GM13977 (cell line): ENCODE measurements at regions not wholly inside any gene's neighbourhood (a gene's known extent, or its start where the extent isn't known, plus 50 kb on each side); places are given as distances from the start of the nearest gene placed in this dataset.
"Not testable (repeated sequence)": the region's sequence is repeated elsewhere in the genome, so short reads cannot be mapped to it uniquely, and the experiment has no call there.

ENCODE experiments used
- DNase-seq: peaks from one replicate; pipeline ENCODE4 v3.0.0; 2012; ENCODE audit warnings: low spot score
- in situ Hi-C: fragments of 300-500 bp; cut with MboI; formaldehyde crosslinking; loops from one replicate; pipeline ENCODE4 v1.12.0; 2022; ENCODE audit warnings: low sequenced_read_pairs, low pct_unique_long_range_greater_than_20kb, mixed read lengths, inconsistent platforms; ENCODE audit not compliant: unreplicated experiment
- TF ChIP-seq, protein P1 (sequence below): IDR thresholded peaks from 2 replicates; pipeline ENCODE4 v1.5.1; 2012; ENCODE audit warnings: mild to moderate bottlenecking, control low read depth; ENCODE audit not compliant: insufficient read depth; ENCODE audit errors: extremely low read depth, missing control alignments

DNA sequence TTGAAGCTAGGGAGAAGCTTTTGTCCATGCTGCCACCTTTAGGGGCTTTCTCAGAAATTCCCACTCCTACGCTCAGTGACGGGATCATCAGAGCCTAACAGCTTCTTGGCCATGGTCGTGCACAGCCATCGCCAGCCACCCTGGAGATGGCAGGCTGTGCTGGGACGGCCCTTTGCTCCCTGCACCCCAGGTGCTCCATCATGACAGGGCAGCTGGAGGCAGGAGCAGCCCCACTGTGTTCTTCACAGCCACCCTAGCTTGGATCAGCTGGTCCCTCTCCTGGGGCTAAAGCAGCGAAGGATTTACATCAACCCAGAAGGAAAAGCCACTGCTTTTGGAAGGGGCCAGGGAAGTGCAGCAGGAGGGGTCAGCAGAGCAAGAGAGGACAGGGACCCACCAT is 235.9 kb downstream of the LY86 start:
- in situ Hi-C loops, result no loop called here
- DNase-seq, result no peak

DNA sequence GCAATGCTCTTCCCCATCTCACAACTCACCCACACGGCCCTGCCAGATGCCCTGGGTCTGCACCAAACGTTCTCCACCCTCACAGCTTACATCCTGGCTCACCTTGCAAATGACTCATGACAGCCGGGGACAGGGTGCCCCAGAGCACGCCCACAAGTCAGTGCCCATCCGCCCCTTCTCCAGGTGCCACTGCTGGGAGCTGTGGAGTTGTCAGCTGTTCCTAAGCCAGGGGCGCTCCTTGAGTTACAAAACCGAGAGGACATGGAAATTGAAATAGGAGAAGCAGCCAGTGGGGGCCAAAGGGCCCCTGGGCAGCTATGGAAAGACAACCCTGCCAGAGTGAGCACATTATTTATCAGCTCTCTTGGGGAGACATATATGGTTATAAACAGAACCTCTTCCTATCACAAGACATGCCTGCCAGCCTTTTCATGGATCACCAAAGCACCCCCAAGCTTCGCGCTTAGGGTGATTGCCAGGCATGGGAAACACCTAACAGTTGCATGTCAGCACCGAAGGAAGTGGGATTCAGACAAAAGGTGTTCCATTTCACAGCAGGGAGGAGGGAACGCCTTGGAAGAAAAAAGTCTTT is 236.8 kb downstream of the LY86 start:
- DNase-seq, result no peak
- TF ChIP-seq, protein P1, sequence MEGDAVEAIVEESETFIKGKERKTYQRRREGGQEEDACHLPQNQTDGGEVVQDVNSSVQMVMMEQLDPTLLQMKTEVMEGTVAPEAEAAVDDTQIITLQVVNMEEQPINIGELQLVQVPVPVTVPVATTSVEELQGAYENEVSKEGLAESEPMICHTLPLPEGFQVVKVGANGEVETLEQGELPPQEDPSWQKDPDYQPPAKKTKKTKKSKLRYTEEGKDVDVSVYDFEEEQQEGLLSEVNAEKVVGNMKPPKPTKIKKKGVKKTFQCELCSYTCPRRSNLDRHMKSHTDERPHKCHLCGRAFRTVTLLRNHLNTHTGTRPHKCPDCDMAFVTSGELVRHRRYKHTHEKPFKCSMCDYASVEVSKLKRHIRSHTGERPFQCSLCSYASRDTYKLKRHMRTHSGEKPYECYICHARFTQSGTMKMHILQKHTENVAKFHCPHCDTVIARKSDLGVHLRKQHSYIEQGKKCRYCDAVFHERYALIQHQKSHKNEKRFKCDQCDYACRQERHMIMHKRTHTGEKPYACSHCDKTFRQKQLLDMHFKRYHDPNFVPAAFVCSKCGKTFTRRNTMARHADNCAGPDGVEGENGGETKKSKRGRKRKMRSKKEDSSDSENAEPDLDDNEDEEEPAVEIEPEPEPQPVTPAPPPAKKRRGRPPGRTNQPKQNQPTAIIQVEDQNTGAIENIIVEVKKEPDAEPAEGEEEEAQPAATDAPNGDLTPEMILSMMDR, result no peak
- in situ Hi-C loops, result no loop called here

More for the DNA sequence above, 235.9 kb downstream of the LY86 start:
- TF ChIP-seq, protein P1, result no peak

DNA sequence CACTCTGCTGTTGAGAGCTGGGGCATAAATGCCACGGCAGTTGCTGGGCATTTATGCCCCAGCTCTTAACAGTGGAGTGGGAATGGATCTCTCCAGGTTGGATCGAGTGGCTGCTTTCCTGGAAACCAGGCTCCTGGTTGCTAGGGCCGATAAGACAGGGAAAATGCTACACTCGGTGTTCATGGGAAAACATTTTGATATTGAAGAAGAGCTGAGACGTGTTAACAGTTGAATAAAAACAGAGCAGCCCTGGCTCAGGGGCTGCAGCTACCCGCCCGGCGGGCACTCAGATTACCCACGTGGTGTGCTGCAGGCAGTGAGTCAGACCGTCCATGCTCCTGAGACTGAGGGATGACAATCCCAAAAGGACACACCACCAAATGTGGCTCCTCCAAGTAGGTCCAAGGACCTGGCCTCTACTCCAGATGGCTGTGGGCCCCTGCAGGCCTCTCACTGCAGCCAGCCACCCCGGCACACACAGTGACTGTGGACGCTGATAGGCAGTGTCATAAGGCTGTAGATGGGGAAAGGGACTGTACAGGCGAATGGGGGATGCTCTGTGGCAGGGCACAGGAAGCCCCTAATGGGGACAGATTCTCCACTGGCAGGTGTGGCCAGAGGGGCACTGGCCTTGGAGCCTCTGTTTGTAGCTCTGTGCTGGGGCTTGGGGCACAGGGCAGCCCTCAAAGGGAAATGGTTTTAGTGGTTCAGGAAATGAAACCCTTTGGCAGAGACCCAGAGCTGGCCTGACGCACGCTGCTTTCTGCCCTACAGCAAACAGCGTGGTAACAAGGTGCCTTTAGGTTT is 237.8 kb downstream of the LY86 start:
- in situ Hi-C loops, result no loop called here
- TF ChIP-seq, protein P1, result no peak
- DNase-seq, result peak; percentile 44

DNA sequence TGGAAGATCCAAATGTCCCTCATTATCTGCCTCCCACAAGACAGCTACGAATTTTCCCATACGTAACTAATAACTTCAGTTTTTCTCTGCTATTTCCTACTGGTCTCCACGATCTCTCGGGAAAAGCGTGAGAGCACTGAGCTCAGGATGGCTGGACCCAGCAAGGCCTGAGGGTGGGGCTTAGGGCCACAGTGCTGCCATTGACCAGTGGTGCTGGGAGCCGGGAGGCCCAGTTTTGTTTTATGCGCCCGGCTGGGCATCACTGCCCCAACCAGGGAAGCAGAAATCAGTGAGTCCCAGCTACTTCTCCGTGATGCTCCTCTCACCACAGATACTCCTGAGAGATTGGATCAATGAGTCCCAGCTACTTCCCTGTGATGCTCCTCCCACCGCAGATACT is 238.4 kb downstream of the LY86 start:
- no peak for DNase-seq
- in situ Hi-C loops, result no loop called here
- TF ChIP-seq, protein P1, result no peak

DNA sequence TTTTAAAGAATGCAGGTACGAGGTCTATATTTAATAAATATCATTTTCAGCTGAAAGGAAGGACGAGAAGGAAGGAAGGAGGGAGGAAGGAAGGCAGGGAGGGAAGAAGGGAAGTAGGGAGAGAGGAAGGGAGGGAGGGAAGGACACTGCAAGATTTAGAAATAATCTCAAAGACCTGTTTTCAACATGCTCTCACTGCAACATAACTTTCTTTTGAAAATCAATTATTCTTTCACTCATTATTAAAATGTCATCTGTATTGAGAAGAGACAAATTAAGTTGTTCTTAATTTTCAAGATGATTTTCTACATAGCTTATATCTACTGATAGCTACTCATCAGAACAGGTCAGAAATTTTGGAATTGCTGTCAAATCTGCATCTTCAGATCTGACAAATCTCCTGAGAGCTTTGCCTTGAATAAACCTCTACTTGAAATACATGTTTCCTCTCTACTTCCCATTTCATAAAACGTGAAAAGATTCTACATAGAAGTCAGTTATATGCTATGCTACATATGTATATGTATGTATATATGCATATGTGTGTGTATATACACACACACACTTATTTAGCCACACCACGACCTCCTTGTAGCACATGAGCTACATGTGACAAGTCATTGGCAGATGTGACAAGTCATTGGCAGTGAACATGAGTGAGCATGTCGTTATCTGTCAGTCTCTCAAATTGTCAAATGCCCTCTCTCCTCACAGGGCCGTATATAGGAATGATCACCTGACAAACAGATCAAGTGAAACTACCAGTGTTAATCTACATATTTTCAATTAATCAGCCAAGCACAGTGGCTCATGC is 241.6 kb downstream of the LY86 start:
- TF ChIP-seq, protein P1, result no peak
- in situ Hi-C loops, result no loop called here
- DNase-seq, result no peak

DNA sequence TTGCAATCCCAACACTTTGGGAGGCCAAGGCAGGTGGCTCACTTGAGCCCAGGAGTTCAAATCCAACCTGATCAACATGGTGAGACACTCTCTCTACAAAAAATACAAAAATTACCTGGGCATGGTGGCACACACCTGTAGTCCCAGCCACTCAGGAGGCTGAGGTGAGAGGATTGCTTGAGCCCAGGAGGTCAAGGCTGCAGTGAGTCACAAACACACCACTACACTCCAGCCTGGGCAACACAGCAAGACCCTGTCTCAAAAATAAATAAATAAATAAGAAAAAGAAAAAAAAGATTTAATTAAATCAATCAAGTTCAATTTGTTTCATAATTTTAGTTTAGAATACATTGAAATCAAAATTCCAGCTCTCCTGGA is 242.2 kb downstream of the LY86 start:
- in situ Hi-C loops, DNase-seq: not testable (repeated sequence)
